Colonic mucosa (tissue), 4 donors: ENCODE measurements at regions not wholly inside any gene's neighbourhood (a gene's known extent, or its start where the extent isn't known, plus 50 kb on each side); places are given as distances from the start of the nearest gene placed in this dataset.
"Not testable (repeated sequence)": the region's sequence is repeated elsewhere in the genome, so short reads cannot be mapped to it uniquely, and the experiment has no call there.

Source experiments
- DNase-seq: peaks from one replicate; pipeline ENCODE4 v3.0.0-alpha.2; 2020
- H3K27ac ChIP-seq: fragments of 200-600 bp; one replicate; pipeline ENCODE4 v1.8.0; 2021
- H3K27me3 ChIP-seq: fragments of 200-600 bp; one replicate; pipeline ENCODE4 v1.8.0; 2021
- H3K36me3 ChIP-seq: fragments of 200-600 bp; one replicate; pipeline ENCODE4 v1.8.0; 2021
- H3K4me1 ChIP-seq: fragments of 200-600 bp; one replicate; pipeline ENCODE4 v1.8.0; 2021; ENCODE audit warnings: mild to moderate bottlenecking
- H3K4me3 ChIP-seq: fragments of 200-600 bp; one replicate; pipeline ENCODE4 v1.8.0; 2021
- H3K9ac ChIP-seq, 2 donors: one replicate each; pipeline ENCODE4 v1.7.0; 2013; ENCODE audit warnings: control low read depth in 2 of 2, low read depth in 2 of 2, low read length in 2 of 2
- H3K9me3 ChIP-seq: fragments of 200-600 bp; one replicate; pipeline ENCODE4 v1.8.0; 2021
- intact Hi-C: fragments of 100-400 bp; cut with DNase I; formaldehyde crosslinking; loops from one replicate; pipeline ENCODE4 v1.14.1; 2022
- TF ChIP-seq, protein P1 (sequence below): fragments of 200-600 bp; IDR thresholded peaks from one replicate; pipeline ENCODE4 v1.8.0; 2022; ENCODE audit warnings: antibody characterized with exemption, mild to moderate bottlenecking
- donor health status: healthy.
- donor health status: DM: no; HTN: no; CAD: no.
- donor health status: DM: no; HTN: no; CAD: no.

GRCh38 chr1:174105086-174105485 lies 54.2 kb upstream of the RABGAP1L start:
- Histone ChIP-seq H3K27me3 (no peaks in the 10 kb centered on the region), H3K27ac (no peak overlapping the region), H3K36me3 (no peaks in the 10 kb centered on the region), H3K4me3 (no peak overlapping the region), H3K9me3 (no peaks in the 10 kb centered on the region), H3K4me1 (no peaks in the 10 kb centered on the region), H3K9ac (no peak overlapping the region)
- no peak for DNase-seq
- TF ChIP-seq, protein P1, sequence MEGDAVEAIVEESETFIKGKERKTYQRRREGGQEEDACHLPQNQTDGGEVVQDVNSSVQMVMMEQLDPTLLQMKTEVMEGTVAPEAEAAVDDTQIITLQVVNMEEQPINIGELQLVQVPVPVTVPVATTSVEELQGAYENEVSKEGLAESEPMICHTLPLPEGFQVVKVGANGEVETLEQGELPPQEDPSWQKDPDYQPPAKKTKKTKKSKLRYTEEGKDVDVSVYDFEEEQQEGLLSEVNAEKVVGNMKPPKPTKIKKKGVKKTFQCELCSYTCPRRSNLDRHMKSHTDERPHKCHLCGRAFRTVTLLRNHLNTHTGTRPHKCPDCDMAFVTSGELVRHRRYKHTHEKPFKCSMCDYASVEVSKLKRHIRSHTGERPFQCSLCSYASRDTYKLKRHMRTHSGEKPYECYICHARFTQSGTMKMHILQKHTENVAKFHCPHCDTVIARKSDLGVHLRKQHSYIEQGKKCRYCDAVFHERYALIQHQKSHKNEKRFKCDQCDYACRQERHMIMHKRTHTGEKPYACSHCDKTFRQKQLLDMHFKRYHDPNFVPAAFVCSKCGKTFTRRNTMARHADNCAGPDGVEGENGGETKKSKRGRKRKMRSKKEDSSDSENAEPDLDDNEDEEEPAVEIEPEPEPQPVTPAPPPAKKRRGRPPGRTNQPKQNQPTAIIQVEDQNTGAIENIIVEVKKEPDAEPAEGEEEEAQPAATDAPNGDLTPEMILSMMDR, result no peak
- intact Hi-C loops, result no loop called here

GRCh38 chr1:174103766-174104165 lies 55.6 kb upstream of the RABGAP1L start:
- Histone ChIP-seq H3K27ac (no peak overlapping the region), H3K9ac (no peak overlapping the region), H3K4me1 (no peaks in the 10 kb centered on the region), H3K4me3 (no peak overlapping the region), H3K36me3 (no peaks in the 10 kb centered on the region), H3K9me3 (no peaks in the 10 kb centered on the region), H3K27me3 (no peaks in the 10 kb centered on the region)
- DNase-seq, result no peak
- intact Hi-C loops, result no loop called here
- TF ChIP-seq, protein P1, result no peak

DNA sequence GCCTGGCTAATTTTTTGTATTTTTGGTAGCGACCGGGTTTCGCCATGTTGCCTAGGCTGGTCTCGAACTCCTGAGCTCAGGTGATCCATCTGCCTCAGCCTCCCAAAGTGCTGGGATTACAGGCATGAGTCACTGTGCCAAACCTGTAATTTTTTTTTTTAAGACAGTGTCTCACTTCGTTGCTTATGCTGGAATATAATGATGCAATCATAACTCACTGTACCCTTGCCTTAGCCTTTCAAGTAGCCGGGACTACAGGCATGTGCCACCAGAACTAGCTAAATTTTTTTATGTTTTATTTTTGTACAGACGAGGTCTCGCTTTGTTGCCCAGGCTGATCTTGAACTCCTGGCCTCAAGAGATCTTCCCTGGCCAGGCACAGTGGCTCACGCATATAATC lies 57.3 kb upstream of the RABGAP1L start:
- H3K27ac ChIP-seq, H3K27me3 ChIP-seq, H3K4me3 ChIP-seq, intact Hi-C loops, H3K9ac ChIP-seq, H3K9me3 ChIP-seq, H3K36me3 ChIP-seq, DNase-seq, H3K4me1 ChIP-seq: not testable (repeated sequence)

GRCh38 chr1:174097426-174097825 lies 61.9 kb upstream of the RABGAP1L start:
- no peaks in the 10 kb centered on the region for H3K4me1 ChIP-seq
- H3K27me3 ChIP-seq, result no peaks in the 10 kb centered on the region
- intact Hi-C loops, result loop anchor here (10.0 kb wide), 1 partner anchor 117 kb away; no protein-coding TSS in a partner anchor
- no peaks in the 10 kb centered on the region for H3K9me3 ChIP-seq
- no peak overlapping the region for H3K27ac ChIP-seq
- H3K36me3 ChIP-seq, result no peaks in the 10 kb centered on the region
- H3K4me3 ChIP-seq, result no peak overlapping the region
- TF ChIP-seq, protein P1, result no peak
- no peak for DNase-seq
- H3K9ac ChIP-seq, result no peak overlapping the region

DNA sequence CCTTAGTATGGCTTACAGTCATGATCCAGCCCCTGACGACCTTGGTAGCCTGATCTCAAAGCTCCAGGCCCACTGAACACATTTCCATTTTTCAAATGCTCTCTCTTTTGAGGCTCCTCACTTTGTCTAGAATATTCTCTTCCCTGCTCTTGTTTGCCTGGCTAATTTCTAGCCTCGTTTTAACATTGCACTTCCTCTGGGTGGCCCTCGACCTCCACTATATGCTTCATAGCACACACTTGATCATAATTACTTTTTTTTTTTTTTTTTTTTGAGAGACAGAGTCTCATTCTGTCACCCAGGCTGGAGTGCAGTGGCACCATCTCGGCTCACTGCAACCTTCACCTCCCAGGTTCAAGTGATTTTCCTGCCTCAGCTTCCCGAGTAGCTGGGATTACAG lies 65.5 kb upstream of the RABGAP1L start:
- H3K4me3 ChIP-seq, H3K9me3 ChIP-seq, H3K27ac ChIP-seq, H3K4me1 ChIP-seq, H3K36me3 ChIP-seq, H3K27me3 ChIP-seq, DNase-seq, H3K9ac ChIP-seq: not testable (repeated sequence)
- intact Hi-C loops, result loop anchor here (10.0 kb wide), 1 partner anchor 121 kb away; no protein-coding TSS in a partner anchor

GRCh38 chr1:174090471-174090870 lies 68.3 kb upstream of the RC3H1 start:
- no peak overlapping the region for H3K27ac ChIP-seq
- H3K4me3 ChIP-seq, result no peak overlapping the region
- no peak overlapping the region for H3K9ac ChIP-seq
- H3K36me3 ChIP-seq, result no peaks in the 10 kb centered on the region
- intact Hi-C loops, result loop anchor here (10.0 kb wide), 1 partner anchor 124 kb away; no protein-coding TSS in a partner anchor
- TF ChIP-seq, protein P1, result no peak
- no peaks in the 10 kb centered on the region for H3K9me3 ChIP-seq
- DNase-seq, result no peak
- no peaks in the 10 kb centered on the region for H3K4me1 ChIP-seq
- no peaks in the 10 kb centered on the region for H3K27me3 ChIP-seq

- Histone ChIP-seq H3K9me3 (no peaks in the 10 kb centered on the region), H3K27ac (no peak overlapping the region), H3K4me1 (no peaks in the 10 kb centered on the region), H3K9ac (no peak overlapping the region), H3K27me3 (no peaks in the 10 kb centered on the region), H3K4me3 (no peak overlapping the region), H3K36me3 (no peaks in the 10 kb centered on the region)
- intact Hi-C loops, result no loop called here
- no peak for DNase-seq
- TF ChIP-seq, protein P1, result no peak
These were observed 58.7 kb upstream of the RC3H1 start for GRCh38 chr1:174080819-174081218.
